HL-60 (cell line): ENCODE measurements at regions not wholly inside any gene's neighbourhood (a gene's known extent, or its start where the extent isn't known, plus 50 kb on each side); places are given as distances from the start of the nearest gene placed in this dataset.

Source experiments
- DNase-seq, 2 experiments: peaks; one replicate each; pipeline ENCODE4 v3.0.0-alpha.2; 2010 to 2020; ENCODE audit warnings: low read depth in 1 of 2, low spot score in 1 of 2
- H3K27ac ChIP-seq: fragments of 250-450 bp; sonication (Bioruptor Pico); replicated peaks from 2 replicates; pipeline ENCODE4 v1.5.1; 2020; ENCODE audit warnings: mild to moderate bottlenecking, moderate library complexity
- H3K27me3 ChIP-seq: fragments of 250-450 bp; sonication (Bioruptor Pico); 2 replicates; pipeline ENCODE4 v1.5.1; 2021; ENCODE audit warnings: mild to moderate bottlenecking, moderate library complexity; ENCODE audit not compliant: insufficient read depth, poor library complexity, severe bottlenecking
- H3K4me3 ChIP-seq: replicated peaks from 2 replicates; pipeline ENCODE4 v1.5.1; 2011; ENCODE audit warnings: mild to moderate bottlenecking, control low read depth, low read length; ENCODE audit not compliant: insufficient read depth
- GABPA ChIP-seq: IDR thresholded peaks from 2 replicates; pipeline ENCODE4 v1.6.1; 2012; ENCODE audit warnings: low read depth
- POLR2AphosphoS5 ChIP-seq: IDR thresholded peaks from 2 replicates; pipeline ENCODE4 v1.6.1; 2012; ENCODE audit warnings: low read depth
- SPI1 ChIP-seq: IDR thresholded peaks from 2 replicates; pipeline ENCODE4 v1.6.1; 2012; ENCODE audit warnings: low read depth, mild to moderate bottlenecking, borderline replicate concordance
- TF ChIP-seq, protein P1 (sequence below): IDR thresholded peaks from one replicate; pipeline ENCODE4 v1.5.1; 2011; ENCODE audit warnings: low read length, control low read depth, inconsistent platforms; ENCODE audit not compliant: insufficient read depth
- TF ChIP-seq, protein P2 (sequence below): IDR thresholded peaks from 2 replicates; pipeline ENCODE4 v1.6.1; 2012; ENCODE audit warnings: low read depth; ENCODE audit not compliant: insufficient replicate concordance

DNA sequence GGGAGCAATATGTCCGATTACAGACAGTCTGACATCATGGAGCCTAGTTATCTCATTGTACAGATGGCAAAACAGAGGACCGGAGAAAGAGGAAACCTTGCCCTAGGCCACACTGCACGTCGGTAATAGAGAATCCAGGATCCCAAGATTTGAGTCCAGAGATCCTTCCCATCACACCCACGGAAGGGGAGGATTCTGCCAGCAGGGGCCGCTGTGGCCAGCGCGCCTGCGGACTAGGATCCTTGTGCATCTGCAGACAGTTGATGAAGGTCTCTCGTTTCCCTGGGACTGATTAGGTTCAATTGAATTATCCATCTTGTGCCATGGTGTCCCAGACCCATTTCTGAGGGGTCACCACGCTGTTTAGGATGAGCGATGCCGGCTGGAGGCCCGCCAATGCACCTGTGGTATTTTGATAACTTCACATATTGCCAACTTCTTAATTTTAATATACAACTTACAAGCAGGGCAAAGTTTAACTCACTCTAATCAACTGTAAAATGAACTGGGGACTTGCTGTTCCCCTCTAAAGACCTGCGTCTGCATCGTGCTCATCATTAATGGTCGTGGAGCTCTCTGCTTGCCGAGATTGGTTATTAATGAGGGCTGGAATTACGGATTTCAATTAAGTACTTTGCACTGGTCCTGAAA is 592.7 kb upstream of the BRINP1 start:
- Histone ChIP-seq H3K4me3 (no peak overlapping the region), H3K27me3 (no peaks in the 10 kb centered on the region), H3K27ac (no peak overlapping the region)
- no peak for TF ChIP-seq GABPA
- TF ChIP-seq, protein P1, sequence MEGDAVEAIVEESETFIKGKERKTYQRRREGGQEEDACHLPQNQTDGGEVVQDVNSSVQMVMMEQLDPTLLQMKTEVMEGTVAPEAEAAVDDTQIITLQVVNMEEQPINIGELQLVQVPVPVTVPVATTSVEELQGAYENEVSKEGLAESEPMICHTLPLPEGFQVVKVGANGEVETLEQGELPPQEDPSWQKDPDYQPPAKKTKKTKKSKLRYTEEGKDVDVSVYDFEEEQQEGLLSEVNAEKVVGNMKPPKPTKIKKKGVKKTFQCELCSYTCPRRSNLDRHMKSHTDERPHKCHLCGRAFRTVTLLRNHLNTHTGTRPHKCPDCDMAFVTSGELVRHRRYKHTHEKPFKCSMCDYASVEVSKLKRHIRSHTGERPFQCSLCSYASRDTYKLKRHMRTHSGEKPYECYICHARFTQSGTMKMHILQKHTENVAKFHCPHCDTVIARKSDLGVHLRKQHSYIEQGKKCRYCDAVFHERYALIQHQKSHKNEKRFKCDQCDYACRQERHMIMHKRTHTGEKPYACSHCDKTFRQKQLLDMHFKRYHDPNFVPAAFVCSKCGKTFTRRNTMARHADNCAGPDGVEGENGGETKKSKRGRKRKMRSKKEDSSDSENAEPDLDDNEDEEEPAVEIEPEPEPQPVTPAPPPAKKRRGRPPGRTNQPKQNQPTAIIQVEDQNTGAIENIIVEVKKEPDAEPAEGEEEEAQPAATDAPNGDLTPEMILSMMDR = peak; percentile 66
- DNase-seq = peak in 1 of 2 experiments; percentile 10

DNA sequence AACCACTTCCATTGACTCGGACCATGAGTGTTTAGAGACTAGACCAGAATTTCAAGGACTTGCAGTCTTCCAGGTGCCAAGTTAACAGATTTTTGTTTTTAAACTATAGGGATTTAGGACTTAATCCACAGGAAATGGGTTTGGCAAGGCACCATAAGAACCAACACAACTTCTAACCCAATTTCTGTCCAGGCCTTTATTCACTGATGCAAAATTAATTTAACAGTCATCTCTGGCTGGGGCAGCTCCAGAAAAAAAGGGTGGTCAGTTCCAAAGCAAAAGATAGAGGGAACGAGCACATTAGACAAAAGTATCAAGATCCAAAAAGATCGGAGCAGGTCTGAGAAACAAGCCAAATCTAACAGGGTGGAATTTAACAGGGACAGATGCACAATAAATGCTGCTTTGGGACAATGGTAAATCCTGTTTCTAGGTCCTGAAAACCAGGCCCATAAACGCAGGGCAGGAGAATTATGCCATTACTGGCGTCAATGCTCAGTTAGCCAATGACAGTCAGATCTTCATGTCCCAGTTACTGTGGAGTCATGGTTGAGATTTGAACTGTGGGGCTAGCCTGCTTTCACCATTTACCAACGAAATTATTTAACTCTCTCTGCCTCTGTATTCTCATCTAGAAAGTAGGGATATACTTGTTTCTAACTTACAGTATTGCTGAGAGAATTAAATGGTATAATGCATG is 590.8 kb upstream of the BRINP1 start:
- no peak for TF ChIP-seq GABPA
- TF ChIP-seq, protein P1 = no peak
- TF ChIP-seq POLR2AphosphoS5 = no peak
- TF ChIP-seq, protein P2, sequence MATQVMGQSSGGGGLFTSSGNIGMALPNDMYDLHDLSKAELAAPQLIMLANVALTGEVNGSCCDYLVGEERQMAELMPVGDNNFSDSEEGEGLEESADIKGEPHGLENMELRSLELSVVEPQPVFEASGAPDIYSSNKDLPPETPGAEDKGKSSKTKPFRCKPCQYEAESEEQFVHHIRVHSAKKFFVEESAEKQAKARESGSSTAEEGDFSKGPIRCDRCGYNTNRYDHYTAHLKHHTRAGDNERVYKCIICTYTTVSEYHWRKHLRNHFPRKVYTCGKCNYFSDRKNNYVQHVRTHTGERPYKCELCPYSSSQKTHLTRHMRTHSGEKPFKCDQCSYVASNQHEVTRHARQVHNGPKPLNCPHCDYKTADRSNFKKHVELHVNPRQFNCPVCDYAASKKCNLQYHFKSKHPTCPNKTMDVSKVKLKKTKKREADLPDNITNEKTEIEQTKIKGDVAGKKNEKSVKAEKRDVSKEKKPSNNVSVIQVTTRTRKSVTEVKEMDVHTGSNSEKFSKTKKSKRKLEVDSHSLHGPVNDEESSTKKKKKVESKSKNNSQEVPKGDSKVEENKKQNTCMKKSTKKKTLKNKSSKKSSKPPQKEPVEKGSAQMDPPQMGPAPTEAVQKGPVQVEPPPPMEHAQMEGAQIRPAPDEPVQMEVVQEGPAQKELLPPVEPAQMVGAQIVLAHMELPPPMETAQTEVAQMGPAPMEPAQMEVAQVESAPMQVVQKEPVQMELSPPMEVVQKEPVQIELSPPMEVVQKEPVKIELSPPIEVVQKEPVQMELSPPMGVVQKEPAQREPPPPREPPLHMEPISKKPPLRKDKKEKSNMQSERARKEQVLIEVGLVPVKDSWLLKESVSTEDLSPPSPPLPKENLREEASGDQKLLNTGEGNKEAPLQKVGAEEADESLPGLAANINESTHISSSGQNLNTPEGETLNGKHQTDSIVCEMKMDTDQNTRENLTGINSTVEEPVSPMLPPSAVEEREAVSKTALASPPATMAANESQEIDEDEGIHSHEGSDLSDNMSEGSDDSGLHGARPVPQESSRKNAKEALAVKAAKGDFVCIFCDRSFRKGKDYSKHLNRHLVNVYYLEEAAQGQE = no peak
- no peak for TF ChIP-seq SPI1
- no peak overlapping the region for H3K27ac ChIP-seq
- H3K27me3 ChIP-seq = no peaks in the 10 kb centered on the region
- no peak for DNase-seq
- H3K4me3 ChIP-seq = no peak overlapping the region

DNA sequence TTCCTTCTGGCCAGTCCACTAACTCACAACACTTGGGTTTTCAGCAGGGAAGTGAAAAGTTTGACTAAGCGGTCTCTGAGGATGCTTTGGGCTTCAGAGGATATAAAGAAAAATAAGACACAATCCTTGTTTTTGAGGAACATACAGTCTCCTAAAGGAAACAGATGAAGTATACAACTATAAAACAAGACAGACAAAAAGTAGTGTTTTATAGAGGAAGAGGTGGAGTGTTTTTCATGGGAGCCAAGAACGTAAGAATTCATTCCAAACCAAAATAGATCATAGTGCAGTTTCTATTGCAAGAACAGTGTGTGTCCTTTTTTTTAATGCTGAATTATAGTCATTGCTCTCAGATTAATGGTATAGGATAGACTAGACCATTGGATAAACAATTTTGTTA is 586.9 kb upstream of the BRINP1 start:
- DNase-seq = no peak
- no peak overlapping the region for H3K27ac ChIP-seq
- TF ChIP-seq, protein P1 = no peak
- no peak for TF ChIP-seq POLR2AphosphoS5
- TF ChIP-seq SPI1 = no peak
- no peak for TF ChIP-seq GABPA
- TF ChIP-seq, protein P2 = no peak
- no peak overlapping the region for H3K4me3 ChIP-seq
- no peaks in the 10 kb centered on the region for H3K27me3 ChIP-seq
